AG04450 (cell line): ENCODE measurements at regions not wholly inside any gene's neighbourhood (a gene's known extent, or its start where the extent isn't known, plus 50 kb on each side); places are given as distances from the start of the nearest gene placed in this dataset.

ENCODE experiments used
- CTCF ChIA-PET: fragments of 300-600, 350-600 bp; formaldehyde crosslinking; extraction: SDS; loops from one replicate; lab custom pipeline; 2022; ENCODE audit warnings: antibody characterized with exemption, inconsistent platforms; lab: Charles Lee
- POLR2A ChIA-PET: fragments of 350-600 bp; formaldehyde crosslinking; extraction: SDS; loops from one replicate; lab custom pipeline; 2021; ENCODE audit warnings: antibody characterized with exemption, inconsistent platforms; lab: Yijun Ruan, JAX
- DNase-seq: peaks from one replicate; pipeline ENCODE4 v3.0.0-alpha.2; 2011; ENCODE audit warnings: low read depth, low spot score
- H3K27ac ChIP-seq: one replicate; pipeline ENCODE4 v1.5.1; 2012; ENCODE audit warnings: low read depth, low read length, control low read depth
- H3K27me3 ChIP-seq: one replicate; pipeline ENCODE4 v1.6.0; 2012; ENCODE audit warnings: low read length; ENCODE audit not compliant: control insufficient read depth, insufficient read depth
- H3K4me3 ChIP-seq: 2 replicates; pipeline ENCODE4 v1.5.1; 2011; ENCODE audit warnings: mild to moderate bottlenecking, low read depth, low read length, control low read depth
- H3K9me3 ChIP-seq: 2 replicates; pipeline ENCODE4 v1.5.1; 2012; ENCODE audit warnings: low read length; ENCODE audit not compliant: control insufficient read depth, insufficient read depth
- CTCF ChIP-seq: IDR thresholded peaks from 2 replicates; pipeline ENCODE4 v1.5.1; 2011; ENCODE audit warnings: low read depth, low read length, control low read depth, inconsistent platforms

- no peak overlapping the region for H3K27ac ChIP-seq
- no peaks in the 10 kb centered on the region for H3K27me3 ChIP-seq
- TF ChIP-seq CTCF, result no peak
- no peak overlapping the region for H3K4me3 ChIP-seq
- no peak for DNase-seq
- H3K9me3 ChIP-seq, result peaks cover 3% of the 10 kb centered on the region; the same call in 1 of the 2 replicates
- ChIA-PET POLR2A (no interaction called here), CTCF (interaction anchor here (1.3 kb wide), 1 partner anchor 125 kb away, joined by 5 read pairs; no protein-coding TSS in a partner anchor)
Measured at GRCh38 chr5:134462047-134462575, 50.4 kb upstream of the CDKN2AIPNL start.
